ENCODE measurements at regions not wholly inside any gene's neighbourhood (a gene's known extent, or its start where the extent isn't known, plus 50 kb on each side); places are given as distances from the start of the nearest gene placed in this dataset.

GRCh38 chr11:33500332-33500731 lies 200.3 kb downstream of the C11orf91 start:
- no peak for TF ChIP-seq CTCF (IDR thresholded peaks at IDR 0.05)
- TF ChIP-seq POLR2A (IDR thresholded peaks at IDR 0.05), result no peak
